Hepatocyte (in vitro differentiated cells): ENCODE measurements at regions not wholly inside any gene's neighbourhood (a gene's known extent, or its start where the extent isn't known, plus 50 kb on each side); places are given as distances from the start of the nearest gene placed in this dataset.

ENCODE experiments used
- DNase-seq: peaks from one replicate; pipeline ENCODE4 v3.0.0-alpha.2; 2016; ENCODE audit warnings: low spot score
- H2AFZ ChIP-seq: fragments of 200-600 bp; sonication (generic); 2 replicates; pipeline ENCODE4 v1.6.0; 2016; ENCODE audit warnings: antibody characterized with exemption, mild to moderate bottlenecking
- H3K27ac ChIP-seq: fragments of 200-600 bp; sonication (generic); 2 replicates; pipeline ENCODE4 v1.5.1; 2016; ENCODE audit warnings: mild to moderate bottlenecking
- H3K27me3 ChIP-seq: fragments of 200-600 bp; sonication (generic); 2 replicates; pipeline ENCODE4 v1.6.1; 2016
- H3K36me3 ChIP-seq: fragments of 200-600 bp; sonication (generic); replicated peaks from 2 replicates; pipeline ENCODE4 v1.5.1; 2016; ENCODE audit warnings: low read depth; ENCODE audit not compliant: insufficient read depth
- H3K4me1 ChIP-seq: fragments of 200-600 bp; sonication (generic); 2 replicates; pipeline ENCODE4 v1.5.1; 2016; ENCODE audit warnings: mild to moderate bottlenecking, moderate library complexity; ENCODE audit not compliant: insufficient read depth
- H3K4me2 ChIP-seq: fragments of 200-600 bp; sonication (generic); 2 replicates; pipeline ENCODE4 v1.6.0; 2016
- H3K4me3 ChIP-seq: fragments of 200-600 bp; sonication (generic); 2 replicates; pipeline ENCODE4 v1.5.1; 2016; ENCODE audit warnings: mild to moderate bottlenecking
- H3K79me2 ChIP-seq: fragments of 200-600 bp; sonication (generic); 2 replicates; pipeline ENCODE4 v1.6.0; 2017; ENCODE audit warnings: mild to moderate bottlenecking
- H3K9me2 ChIP-seq: fragments of 200-600 bp; sonication (generic); replicated peaks from 2 replicates; pipeline ENCODE4 v1.6.0; 2017; ENCODE audit warnings: mild to moderate bottlenecking; ENCODE audit not compliant: insufficient read depth
- H3K9me3 ChIP-seq: fragments of 200-600 bp; sonication (generic); 2 replicates; pipeline ENCODE4 v1.5.1; 2016; ENCODE audit warnings: low read depth, mild to moderate bottlenecking
- H4K20me1 ChIP-seq: fragments of 200-600 bp; sonication (generic); 2 replicates; pipeline ENCODE4 v1.6.0; 2016; ENCODE audit warnings: mild to moderate bottlenecking; ENCODE audit not compliant: insufficient read depth, poor library complexity, severe bottlenecking
- CTCF ChIP-seq: fragments of 200-600 bp; sonication (generic); IDR thresholded peaks from 2 replicates; pipeline ENCODE4 v1.5.1; 2016; ENCODE audit warnings: antibody characterized with exemption, mild to moderate bottlenecking; ENCODE audit not compliant: poor library complexity
- EZH2 ChIP-seq: fragments of 200-600 bp; sonication (generic); IDR thresholded peaks from 2 replicates; pipeline ENCODE4 v1.6.1; 2016; ENCODE audit warnings: antibody characterized with exemption, mild to moderate bottlenecking, borderline replicate concordance
- EZH2phosphoT487 ChIP-seq: fragments of 200-600 bp; sonication (generic); IDR thresholded peaks from one replicate; pipeline ENCODE4 v1.6.1; 2018; ENCODE audit warnings: antibody characterized with exemption, mild to moderate bottlenecking, low read depth, moderate library complexity; ENCODE audit not compliant: unreplicated experiment, severe bottlenecking
- WGBS: methylation state at CpG from one replicate; pipeline ENCODE4 v1.1.6; 2016; ENCODE audit warnings: low lambda C conversion rate; ENCODE audit errors: missing lambda C conversion rate; 5-methylcytosine and 5-hydroxymethylcytosine counted together

- no peak overlapping the region for H3K4me3 ChIP-seq
- H2AFZ ChIP-seq = no peak overlapping the region
- H3K9me3 ChIP-seq = no peaks in the 10 kb centered on the region
- H3K79me2 ChIP-seq = no peaks in the 10 kb centered on the region
- TF ChIP-seq EZH2phosphoT487 (no peak), CTCF (no peak), EZH2 (no peak)
- H3K27ac ChIP-seq = no peak overlapping the region
- peak overlapping the region; percentile 44 for H3K4me2 ChIP-seq
- WGBS = 50% methylated on average over 10 of the region's 10 CpGs
- no peaks in the 10 kb centered on the region for H3K27me3 ChIP-seq
- H3K9me2 ChIP-seq = no peaks in the 10 kb centered on the region
- H4K20me1 ChIP-seq = no peaks in the 10 kb centered on the region
- H3K36me3 ChIP-seq = no peaks in the 10 kb centered on the region
- peaks cover 6% of the 10 kb centered on the region for H3K4me1 ChIP-seq
- no peak for DNase-seq
Observed at GRCh38 chr7:152522571-152523067, 86.8 kb upstream of the KMT2C start.

GRCh38 chr7:152521420-152522337 is 85.9 kb upstream of the KMT2C start:
- Histone ChIP-seq H3K36me3 (no peaks in the 10 kb centered on the region), H4K20me1 (no peaks in the 10 kb centered on the region), H3K27me3 (no peaks in the 10 kb centered on the region), H3K4me3 (no peak overlapping the region), H2AFZ (no peak overlapping the region), H3K9me3 (no peaks in the 10 kb centered on the region), H3K4me1 (peaks cover 6% of the 10 kb centered on the region), H3K79me2 (no peaks in the 10 kb centered on the region), H3K27ac (no peak overlapping the region), H3K4me2 (no peak overlapping the region), H3K9me2 (no peaks in the 10 kb centered on the region)
- TF ChIP-seq EZH2 (no peak), EZH2phosphoT487 (no peak), CTCF (no peak)
- no peak for DNase-seq
- 70% methylated on average over 11 of the region's 11 CpGs for WGBS

- Histone ChIP-seq H3K36me3 (no peaks in the 10 kb centered on the region), H3K4me3 (no peak overlapping the region), H3K4me2 (no peak overlapping the region), H2AFZ (no peak overlapping the region), H3K9me2 (no peaks in the 10 kb centered on the region), H3K4me1 (peaks cover 6% of the 10 kb centered on the region), H3K27me3 (no peaks in the 10 kb centered on the region), H3K9me3 (no peaks in the 10 kb centered on the region), H3K79me2 (no peaks in the 10 kb centered on the region), H3K27ac (no peak overlapping the region), H4K20me1 (no peaks in the 10 kb centered on the region)
- TF ChIP-seq CTCF = no peak
- no peak for TF ChIP-seq EZH2phosphoT487
- no peak for TF ChIP-seq EZH2
- DNase-seq = no peak
- WGBS = 88% methylated on average over 5 of the region's 5 CpGs
Observed at GRCh38 chr7:152520861-152521302, 85.1 kb upstream of the KMT2C start.
